ENCODE measurements at regions not wholly inside any gene's neighbourhood (a gene's known extent, or its start where the extent isn't known, plus 50 kb on each side); places are given as distances from the start of the nearest gene placed in this dataset.

DNA sequence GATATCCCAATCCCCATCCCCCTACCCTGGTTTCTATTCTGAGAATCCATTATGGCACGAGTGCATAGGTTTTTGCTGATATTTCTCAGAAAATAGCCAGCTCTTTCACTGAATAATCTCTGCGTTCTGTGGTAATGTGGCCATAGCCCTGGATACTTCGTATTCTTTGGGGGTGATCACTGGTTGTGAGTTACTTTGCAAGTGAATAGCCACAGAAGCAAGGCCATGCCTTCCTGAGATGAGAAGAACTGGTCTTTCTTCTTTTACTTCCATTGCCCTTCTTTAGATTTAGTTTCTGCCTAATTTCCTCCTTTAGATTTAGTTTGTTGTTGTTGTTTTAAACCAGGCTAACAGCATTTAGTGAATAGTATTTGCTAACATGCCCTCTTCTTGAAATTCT lies 323.4 kb downstream of the CDC14C start:
- no peak overlapping the region for H2AFZ ChIP-seq (ENCODE audit: low read depth, low read length, poor library complexity, severe bottlenecking)
- RAD21 ChIA-PET (ENCODE audit: low non-redundant PET in 1 of 2, low total read pairs in 2 of 2, uncharacterized antibody in 2 of 2, unreplicated experiment in 2 of 2): no interaction called here
- DNase-seq (ENCODE audit: low read depth, low spot score) (no peak), ATAC-seq (no peak)
- H3K9me2 ChIP-seq (ENCODE audit: insufficient read depth): no peaks in the 10 kb centered on the region
- POLR2A ChIA-PET: no interaction called here
- intact Hi-C loops (cut with micrococcal nuclease): no loop called here
- no peaks in the 10 kb centered on the region for H3K27me3 ChIP-seq (ENCODE audit: insufficient read depth, low read length)
- TF ChIP-seq TCF7L2 (IDR thresholded peaks at IDR 0.05; ENCODE audit: borderline replicate concordance, extremely low read depth, insufficient read depth, insufficient read length): no peak
- TF ChIP-seq RAD21 (IDR thresholded peaks at IDR 0.05; ENCODE audit: low read depth): no peak
- TF ChIP-seq, protein P1, sequence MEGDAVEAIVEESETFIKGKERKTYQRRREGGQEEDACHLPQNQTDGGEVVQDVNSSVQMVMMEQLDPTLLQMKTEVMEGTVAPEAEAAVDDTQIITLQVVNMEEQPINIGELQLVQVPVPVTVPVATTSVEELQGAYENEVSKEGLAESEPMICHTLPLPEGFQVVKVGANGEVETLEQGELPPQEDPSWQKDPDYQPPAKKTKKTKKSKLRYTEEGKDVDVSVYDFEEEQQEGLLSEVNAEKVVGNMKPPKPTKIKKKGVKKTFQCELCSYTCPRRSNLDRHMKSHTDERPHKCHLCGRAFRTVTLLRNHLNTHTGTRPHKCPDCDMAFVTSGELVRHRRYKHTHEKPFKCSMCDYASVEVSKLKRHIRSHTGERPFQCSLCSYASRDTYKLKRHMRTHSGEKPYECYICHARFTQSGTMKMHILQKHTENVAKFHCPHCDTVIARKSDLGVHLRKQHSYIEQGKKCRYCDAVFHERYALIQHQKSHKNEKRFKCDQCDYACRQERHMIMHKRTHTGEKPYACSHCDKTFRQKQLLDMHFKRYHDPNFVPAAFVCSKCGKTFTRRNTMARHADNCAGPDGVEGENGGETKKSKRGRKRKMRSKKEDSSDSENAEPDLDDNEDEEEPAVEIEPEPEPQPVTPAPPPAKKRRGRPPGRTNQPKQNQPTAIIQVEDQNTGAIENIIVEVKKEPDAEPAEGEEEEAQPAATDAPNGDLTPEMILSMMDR (IDR thresholded peaks at IDR 0.05 in 2 of 3, conservative IDR thresholded peaks at IDR 0.05 in 1 of 3; ENCODE audit: borderline replicate concordance in 1 of 3, insufficient read depth in 1 of 3, low read depth in 2 of 3, low read length in 2 of 3): no peak
- TF ChIP-seq SP1 (IDR thresholded peaks at IDR 0.05; ENCODE audit: low read depth): no peak
- TF ChIP-seq SIN3A (IDR thresholded peaks at IDR 0.05; ENCODE audit: low read depth): no peak
- no peak for TF ChIP-seq ELF1 (IDR thresholded peaks at IDR 0.05; ENCODE audit: borderline replicate concordance, low read depth)
- no peak for TF ChIP-seq FOSL1 (IDR thresholded peaks at IDR 0.05; ENCODE audit: low read depth)
- TF ChIP-seq YY1 (IDR thresholded peaks at IDR 0.05; ENCODE audit: extremely low read depth, insufficient replicate concordance, low read depth, low read length): no peak
- no peak for TF ChIP-seq CEBPB (IDR thresholded peaks at IDR 0.05; ENCODE audit: low read depth)
- TF ChIP-seq POLR2A (IDR thresholded peaks at IDR 0.05; ENCODE audit: borderline replicate concordance, extremely low read depth, insufficient read depth, insufficient read length): no peak
- TF ChIP-seq EZH2phosphoT487 (IDR thresholded peaks at IDR 0.05; ENCODE audit: borderline replicate concordance): no peak
- TF ChIP-seq EZH2 (IDR thresholded peaks at IDR 0.05): no peak
- TF ChIP-seq, protein P2, sequence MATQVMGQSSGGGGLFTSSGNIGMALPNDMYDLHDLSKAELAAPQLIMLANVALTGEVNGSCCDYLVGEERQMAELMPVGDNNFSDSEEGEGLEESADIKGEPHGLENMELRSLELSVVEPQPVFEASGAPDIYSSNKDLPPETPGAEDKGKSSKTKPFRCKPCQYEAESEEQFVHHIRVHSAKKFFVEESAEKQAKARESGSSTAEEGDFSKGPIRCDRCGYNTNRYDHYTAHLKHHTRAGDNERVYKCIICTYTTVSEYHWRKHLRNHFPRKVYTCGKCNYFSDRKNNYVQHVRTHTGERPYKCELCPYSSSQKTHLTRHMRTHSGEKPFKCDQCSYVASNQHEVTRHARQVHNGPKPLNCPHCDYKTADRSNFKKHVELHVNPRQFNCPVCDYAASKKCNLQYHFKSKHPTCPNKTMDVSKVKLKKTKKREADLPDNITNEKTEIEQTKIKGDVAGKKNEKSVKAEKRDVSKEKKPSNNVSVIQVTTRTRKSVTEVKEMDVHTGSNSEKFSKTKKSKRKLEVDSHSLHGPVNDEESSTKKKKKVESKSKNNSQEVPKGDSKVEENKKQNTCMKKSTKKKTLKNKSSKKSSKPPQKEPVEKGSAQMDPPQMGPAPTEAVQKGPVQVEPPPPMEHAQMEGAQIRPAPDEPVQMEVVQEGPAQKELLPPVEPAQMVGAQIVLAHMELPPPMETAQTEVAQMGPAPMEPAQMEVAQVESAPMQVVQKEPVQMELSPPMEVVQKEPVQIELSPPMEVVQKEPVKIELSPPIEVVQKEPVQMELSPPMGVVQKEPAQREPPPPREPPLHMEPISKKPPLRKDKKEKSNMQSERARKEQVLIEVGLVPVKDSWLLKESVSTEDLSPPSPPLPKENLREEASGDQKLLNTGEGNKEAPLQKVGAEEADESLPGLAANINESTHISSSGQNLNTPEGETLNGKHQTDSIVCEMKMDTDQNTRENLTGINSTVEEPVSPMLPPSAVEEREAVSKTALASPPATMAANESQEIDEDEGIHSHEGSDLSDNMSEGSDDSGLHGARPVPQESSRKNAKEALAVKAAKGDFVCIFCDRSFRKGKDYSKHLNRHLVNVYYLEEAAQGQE (IDR thresholded peaks at IDR 0.05; ENCODE audit: low read depth): no peak
- TF ChIP-seq CBX3 (IDR thresholded peaks at IDR 0.05; ENCODE audit: low read depth): no peak
- no peak for TF ChIP-seq ZFX (IDR thresholded peaks at IDR 0.05)
- peaks cover 0 to 35% of the 10 kb centered on the region in 2 experiments; a peak in 2 of 4 replicates for H3K9me3 ChIP-seq (ENCODE audit: control insufficient read depth in 1 of 2, insufficient read depth in 1 of 2, low read depth in 1 of 2, low read length in 2 of 2)
- no TSS peak for BruUV-seq (replicated peaks)
- no peaks in the 10 kb centered on the region for H4K20me1 ChIP-seq (ENCODE audit: insufficient read depth)
- H3K4me3 ChIP-seq (replicated peaks in 1 of 2; ENCODE audit: low read depth in 1 of 2, low read length in 2 of 2): no peak overlapping the region
- H3K4me1 ChIP-seq (ENCODE audit: control insufficient read depth in 1 of 2, insufficient read depth in 2 of 2, low read length in 2 of 2): no peaks in the 10 kb centered on the region
- H3K36me3 ChIP-seq (ENCODE audit: control insufficient read depth in 1 of 2, insufficient read depth in 2 of 2, low read length in 2 of 2): no peaks in the 10 kb centered on the region; a peak in 1 of 4 replicates
- no peak overlapping the region for H3K4me2 ChIP-seq (ENCODE audit: low read length)
- no peak overlapping the region for H3K27ac ChIP-seq (ENCODE audit: low read depth, low read length)
- H3K79me2 ChIP-seq (ENCODE audit: insufficient read depth, low read length): no peaks in the 10 kb centered on the region
- CTCF ChIA-PET: no interaction called here
- H3K9ac ChIP-seq (ENCODE audit: low read length): no peak overlapping the region
